ENCODE measurements at regions not wholly inside any gene's neighbourhood (a gene's known extent, or its start where the extent isn't known, plus 50 kb on each side); places are given as distances from the start of the nearest gene placed in this dataset.

DNA sequence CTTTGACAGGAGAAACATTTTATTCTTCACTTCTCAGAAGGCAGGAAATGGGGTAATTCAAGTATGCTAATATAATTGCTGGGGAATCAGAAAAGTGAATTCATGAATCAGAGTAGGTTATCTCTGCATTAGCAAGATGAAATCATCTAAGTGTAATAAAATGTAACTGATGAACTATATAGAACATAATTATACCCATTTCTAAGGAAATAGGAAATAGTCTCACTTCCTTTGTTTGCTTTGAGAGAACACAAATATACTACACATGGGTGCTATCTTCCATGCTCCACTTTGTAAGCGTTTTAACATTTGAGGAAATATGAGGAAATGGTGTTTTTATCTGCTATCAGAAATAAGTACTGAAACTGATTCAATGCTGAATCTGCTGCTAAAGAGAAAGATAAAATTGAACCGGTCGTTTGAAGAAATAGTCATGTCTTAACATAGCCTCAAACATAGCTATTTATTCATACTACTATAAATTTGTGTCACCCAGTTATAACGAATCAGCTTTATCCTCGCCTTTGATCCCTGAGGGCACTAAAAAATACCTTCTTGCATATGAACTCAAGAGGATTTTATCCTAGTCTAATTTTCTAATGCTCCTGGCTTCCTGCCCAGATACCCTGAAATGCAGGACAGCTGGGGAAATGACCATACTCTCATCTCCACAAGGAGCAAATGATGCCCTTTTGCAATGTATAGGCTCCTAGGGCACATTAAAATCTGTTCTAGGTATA lies 696.0 kb downstream of the C12orf50 start:
- TF ChIP-seq, protein P1, sequence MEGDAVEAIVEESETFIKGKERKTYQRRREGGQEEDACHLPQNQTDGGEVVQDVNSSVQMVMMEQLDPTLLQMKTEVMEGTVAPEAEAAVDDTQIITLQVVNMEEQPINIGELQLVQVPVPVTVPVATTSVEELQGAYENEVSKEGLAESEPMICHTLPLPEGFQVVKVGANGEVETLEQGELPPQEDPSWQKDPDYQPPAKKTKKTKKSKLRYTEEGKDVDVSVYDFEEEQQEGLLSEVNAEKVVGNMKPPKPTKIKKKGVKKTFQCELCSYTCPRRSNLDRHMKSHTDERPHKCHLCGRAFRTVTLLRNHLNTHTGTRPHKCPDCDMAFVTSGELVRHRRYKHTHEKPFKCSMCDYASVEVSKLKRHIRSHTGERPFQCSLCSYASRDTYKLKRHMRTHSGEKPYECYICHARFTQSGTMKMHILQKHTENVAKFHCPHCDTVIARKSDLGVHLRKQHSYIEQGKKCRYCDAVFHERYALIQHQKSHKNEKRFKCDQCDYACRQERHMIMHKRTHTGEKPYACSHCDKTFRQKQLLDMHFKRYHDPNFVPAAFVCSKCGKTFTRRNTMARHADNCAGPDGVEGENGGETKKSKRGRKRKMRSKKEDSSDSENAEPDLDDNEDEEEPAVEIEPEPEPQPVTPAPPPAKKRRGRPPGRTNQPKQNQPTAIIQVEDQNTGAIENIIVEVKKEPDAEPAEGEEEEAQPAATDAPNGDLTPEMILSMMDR (IDR thresholded peaks at IDR 0.05), result no peak
- TF ChIP-seq EP300 (IDR thresholded peaks at IDR 0.05) (no peak), POLR2A (IDR thresholded peaks at IDR 0.05) (no peak)

Data from upper lobe of left lung (tissue), 4 donors.